HG03097 (cell line): ENCODE measurements at regions not wholly inside any gene's neighbourhood (a gene's known extent, or its start where the extent isn't known, plus 50 kb on each side); places are given as distances from the start of the nearest gene placed in this dataset.

ENCODE experiments used
- ATAC-seq: cut with Tn5 transposase; IDR thresholded peaks from one replicate; pipeline ENCODE4 v1.9.1; 2021; ENCODE audit not compliant: unreplicated experiment, low FRiP score

GRCh38 chr2:105653302-105653701, 91.4 kb upstream of the NCK2 start:
- no peak for ATAC-seq

- ATAC-seq, result no peak
Measured at GRCh38 chr2:105652014-105652796, 92.5 kb upstream of the NCK2 start.

- no peak for ATAC-seq
Measured at GRCh38 chr2:105649534-105649933, 95.2 kb upstream of the NCK2 start.

DNA sequence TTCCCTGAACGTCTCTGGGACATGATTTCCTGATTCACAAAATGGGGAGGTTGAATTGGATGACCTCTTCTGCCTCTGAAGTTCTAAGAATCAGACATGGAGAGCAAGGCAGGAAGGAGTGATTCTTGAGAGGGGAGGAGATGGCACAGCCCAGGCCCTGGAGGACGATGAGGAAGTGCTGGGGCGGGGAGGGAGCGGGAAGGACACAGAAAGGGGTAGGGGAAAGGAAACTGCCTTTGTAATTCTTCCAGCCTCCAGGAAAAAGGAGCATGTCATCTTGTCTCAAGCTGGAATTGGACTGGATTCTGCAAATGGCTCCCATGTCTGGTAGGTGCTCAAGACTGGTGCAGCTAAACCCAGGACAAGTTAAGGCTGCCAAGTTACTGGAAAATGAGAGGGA, 97.0 kb upstream of the NCK2 start:
- ATAC-seq, result no peak

GRCh38 chr2:105646774-105647076, 98.0 kb upstream of the NCK2 start:
- no peak for ATAC-seq

DNA sequence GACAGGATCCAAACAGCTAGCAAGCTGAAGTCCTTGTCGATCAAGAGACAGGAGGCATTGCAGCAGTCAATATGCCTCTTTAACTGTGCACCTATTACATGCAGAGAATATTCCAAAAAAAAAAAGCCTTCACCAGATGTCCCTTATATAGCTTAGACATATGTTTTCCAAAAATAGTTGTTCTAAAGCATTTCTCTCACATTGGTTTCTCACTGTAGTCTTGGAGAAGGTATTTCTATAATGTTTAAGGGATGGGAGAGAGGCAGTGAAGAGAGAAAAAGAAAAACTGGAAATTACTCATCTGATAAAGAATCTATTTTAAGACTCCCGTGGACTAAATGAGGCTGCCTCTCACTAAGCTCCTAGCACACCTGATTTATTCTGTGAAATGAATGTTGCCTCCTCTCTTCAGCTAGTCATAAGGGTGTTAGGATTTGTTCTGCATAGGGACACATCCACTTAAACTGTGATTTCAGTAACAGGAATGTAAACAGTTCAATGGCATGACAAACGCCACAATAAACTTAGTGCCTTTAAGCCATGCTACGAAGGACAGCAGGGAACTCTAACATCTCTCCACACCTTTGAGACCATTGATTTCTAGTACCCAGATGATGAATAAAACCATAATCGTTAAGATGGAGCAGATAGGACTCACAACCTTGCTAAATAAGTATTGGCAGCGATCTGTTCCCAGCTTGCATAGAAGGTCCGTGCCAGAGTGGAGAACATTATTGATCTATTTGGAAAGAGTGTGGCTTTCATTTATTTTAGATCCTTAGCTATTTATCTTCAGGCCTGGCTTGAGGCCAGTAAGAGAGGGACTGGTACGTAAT, 98.6 kb upstream of the NCK2 start:
- ATAC-seq, result no peak

GRCh38 chr2:105645031-105645937, 99.4 kb upstream of the NCK2 start:
- ATAC-seq, result no peak

DNA sequence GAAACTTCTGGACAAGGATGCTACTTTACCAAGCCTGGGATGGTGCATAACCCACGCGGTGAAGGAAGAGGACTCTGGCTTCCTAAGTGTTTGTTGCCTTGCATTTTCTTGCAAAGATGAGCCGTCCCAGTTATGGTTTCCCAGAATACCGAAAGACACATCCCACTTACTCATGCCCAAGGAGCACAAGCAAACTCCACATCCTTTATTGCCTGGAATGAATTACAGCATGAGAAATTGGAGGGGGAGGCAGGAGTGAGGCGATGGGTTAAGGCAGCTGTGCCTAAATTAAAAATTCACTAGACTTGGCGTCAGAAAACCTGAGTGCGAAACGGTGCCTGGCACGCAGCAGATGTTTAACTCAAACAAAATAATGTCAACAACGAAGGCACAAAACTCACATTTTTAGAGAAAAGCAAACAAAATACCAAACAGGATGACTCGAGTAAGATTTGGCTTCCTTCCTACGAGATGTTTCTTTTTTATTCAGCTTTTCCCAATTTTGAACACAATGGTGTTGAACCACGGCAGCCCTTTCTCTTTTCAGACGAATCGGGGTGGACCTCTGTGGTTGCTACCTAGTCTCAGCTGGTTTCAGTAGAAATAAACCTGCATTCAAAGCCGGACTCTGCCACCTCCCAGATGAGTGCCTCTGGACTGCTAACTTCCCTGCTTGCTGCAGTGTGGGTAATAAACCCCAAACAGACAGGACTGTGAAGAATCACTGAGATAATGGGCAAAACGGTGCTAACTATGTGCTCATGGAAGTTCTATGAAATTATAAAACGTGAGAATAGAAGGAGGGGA, 100.3 kb upstream of the NCK2 start:
- ATAC-seq, result no peak

- ATAC-seq, result no peak
Measured at GRCh38 chr2:105643405-105644173, 101.1 kb upstream of the NCK2 start.

DNA sequence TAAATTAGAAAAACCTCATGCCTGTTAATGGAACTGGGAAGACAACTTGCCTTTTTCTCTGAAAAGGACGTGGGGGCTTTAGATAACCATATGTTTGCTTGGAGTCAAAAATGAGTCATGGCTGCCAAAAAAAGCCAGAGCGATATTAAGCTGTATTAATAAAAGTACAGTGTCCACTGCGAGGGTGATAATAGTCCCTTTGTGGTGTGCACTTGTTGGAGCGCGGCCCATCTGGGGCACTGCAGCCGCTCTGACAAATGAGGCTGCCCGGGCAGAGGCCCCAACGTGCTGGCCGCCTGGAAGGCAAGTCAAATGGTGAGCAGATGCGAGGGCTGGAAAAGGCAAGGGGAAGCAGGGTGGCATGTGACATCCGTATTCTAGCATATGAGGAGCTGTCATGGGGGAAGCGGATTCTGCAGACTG, 103.3 kb upstream of the NCK2 start:
- no peak for ATAC-seq

DNA sequence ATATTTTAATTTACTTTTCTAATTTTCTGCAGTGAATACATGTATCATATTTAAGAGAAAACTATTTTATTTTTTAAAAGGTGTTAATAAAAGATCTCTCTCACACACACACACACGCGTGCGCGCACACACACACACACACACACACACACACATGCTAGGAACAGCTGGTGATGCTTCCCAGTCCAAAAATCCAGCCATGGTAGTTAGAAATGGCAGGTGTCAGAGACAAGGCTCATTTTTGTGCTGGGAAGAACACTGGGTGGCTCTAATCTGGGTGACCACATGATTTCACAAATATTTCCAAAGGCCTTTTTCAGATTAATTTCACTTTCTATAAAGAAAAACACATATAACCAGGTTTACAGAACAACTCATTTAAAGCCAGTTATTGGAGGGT, 104.5 kb upstream of the NCK2 start:
- no peak for ATAC-seq

GRCh38 chr2:105636109-105636740, 108.5 kb upstream of the NCK2 start:
- ATAC-seq, result no peak

DNA sequence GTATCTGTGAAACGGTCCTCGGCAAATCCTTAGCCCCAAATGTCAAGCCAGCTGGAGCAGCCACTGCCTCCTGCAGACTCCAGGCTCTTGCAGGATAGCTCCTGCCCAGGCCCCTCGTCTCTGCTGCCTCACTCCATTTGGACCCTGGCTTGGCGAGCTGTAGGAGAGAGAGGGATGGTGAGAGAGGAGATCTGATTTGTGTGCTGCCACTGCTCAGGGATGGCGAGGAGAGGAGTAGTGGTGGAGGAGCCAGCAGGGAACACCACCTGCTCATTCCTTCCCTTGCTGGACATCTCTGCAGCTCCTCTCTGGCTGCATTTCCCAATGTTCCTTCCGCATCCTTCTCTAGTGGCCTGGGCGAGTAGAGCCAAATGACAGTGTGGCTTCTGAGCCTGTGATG, 109.1 kb upstream of the NCK2 start:
- ATAC-seq, result no peak

DNA sequence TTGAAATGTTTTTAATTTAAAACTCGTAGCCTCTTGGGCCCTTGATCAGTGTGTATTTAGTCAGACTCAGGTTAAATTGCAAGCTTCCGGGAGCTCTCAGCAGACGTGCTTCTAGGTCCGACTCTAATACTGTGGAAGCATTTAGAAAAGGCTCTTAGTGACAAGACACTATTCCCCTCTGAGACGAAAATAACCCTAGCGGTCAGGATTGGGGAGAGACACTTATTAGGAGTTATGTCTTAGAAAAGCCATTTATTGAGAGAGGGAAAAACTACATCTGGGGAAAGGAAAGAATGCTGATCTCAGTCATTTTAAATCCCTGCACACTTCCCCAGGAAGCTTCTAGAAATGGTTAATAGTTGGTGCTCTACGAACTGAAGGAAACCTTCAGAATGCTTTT, 110.5 kb upstream of the NCK2 start:
- no peak for ATAC-seq

GRCh38 chr2:105631922-105632321, 112.8 kb upstream of the NCK2 start:
- no peak for ATAC-seq

DNA sequence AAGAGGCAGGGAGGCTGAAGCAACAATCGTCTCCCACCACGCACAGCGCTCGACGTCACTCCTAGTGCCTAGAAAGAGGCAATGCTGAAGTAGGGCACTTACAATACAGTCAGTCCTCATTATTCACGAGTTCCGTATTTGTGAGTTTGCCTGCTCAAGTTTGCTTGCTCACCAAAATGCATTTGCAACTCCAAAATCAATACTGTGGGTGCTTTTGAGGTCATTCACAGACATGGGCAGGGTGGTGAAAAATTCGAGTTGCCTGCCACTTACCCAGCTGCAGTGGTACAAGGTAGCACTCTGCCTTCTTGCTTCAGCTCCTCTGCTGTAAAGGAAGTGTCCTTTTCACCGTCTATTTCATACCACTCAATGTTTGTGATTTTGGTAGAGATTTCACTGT, 113.7 kb upstream of the NCK2 start:
- ATAC-seq, result no peak

DNA sequence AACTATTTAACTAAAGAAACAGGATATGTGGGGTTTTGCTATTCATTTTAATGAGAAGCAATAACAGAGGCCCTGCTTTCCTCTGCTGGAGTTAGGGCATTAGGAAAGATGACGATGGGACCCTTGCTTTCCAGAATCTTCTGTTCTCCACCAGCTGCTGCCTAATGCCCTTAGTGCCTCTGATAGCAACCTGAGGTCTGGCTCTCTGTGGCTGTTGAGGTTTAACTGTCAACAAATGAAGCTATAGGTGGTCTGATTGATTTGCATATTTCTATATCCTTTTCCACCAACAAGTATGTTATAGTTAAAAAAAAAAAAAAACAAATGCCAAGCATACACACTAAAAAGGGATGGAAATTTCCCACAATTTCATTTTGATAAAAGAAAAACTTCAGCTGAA, 115.1 kb upstream of the NCK2 start:
- ATAC-seq, result no peak

DNA sequence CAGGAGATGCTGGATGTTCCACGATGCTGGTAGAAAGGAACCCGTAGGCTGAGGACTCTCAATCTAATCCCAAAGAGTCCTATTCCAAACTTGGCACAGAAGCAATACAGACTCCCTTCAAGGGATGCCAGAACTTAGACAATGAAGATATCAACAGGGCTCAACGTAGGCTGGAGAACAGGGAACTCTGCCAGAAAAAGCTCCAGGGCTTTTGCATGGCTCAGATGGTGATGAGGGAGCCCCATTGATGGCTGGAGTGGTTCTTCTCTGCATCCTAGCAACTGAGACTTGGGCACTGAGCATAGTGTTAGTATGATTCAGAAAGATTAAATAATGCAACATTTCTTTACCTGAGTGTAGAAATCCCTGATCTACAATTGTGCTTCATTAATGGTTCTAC, 117.2 kb upstream of the NCK2 start:
- no peak for ATAC-seq

- no peak for ATAC-seq
Measured at GRCh38 chr2:105626966-105627340, 117.8 kb upstream of the NCK2 start.
